GM19328 (cell line): ENCODE measurements at regions not wholly inside any gene's neighbourhood (a gene's known extent, or its start where the extent isn't known, plus 50 kb on each side); places are given as distances from the start of the nearest gene placed in this dataset.
"Not testable (repeated sequence)": the region's sequence is repeated elsewhere in the genome, so short reads cannot be mapped to it uniquely, and the experiment has no call there.

Experiments
- ATAC-seq: cut with Tn5 transposase; IDR thresholded peaks from one replicate; pipeline ENCODE4 v1.9.1; 2021; ENCODE audit warnings: mild to moderate bottlenecking, moderate library complexity; ENCODE audit not compliant: unreplicated experiment

DNA sequence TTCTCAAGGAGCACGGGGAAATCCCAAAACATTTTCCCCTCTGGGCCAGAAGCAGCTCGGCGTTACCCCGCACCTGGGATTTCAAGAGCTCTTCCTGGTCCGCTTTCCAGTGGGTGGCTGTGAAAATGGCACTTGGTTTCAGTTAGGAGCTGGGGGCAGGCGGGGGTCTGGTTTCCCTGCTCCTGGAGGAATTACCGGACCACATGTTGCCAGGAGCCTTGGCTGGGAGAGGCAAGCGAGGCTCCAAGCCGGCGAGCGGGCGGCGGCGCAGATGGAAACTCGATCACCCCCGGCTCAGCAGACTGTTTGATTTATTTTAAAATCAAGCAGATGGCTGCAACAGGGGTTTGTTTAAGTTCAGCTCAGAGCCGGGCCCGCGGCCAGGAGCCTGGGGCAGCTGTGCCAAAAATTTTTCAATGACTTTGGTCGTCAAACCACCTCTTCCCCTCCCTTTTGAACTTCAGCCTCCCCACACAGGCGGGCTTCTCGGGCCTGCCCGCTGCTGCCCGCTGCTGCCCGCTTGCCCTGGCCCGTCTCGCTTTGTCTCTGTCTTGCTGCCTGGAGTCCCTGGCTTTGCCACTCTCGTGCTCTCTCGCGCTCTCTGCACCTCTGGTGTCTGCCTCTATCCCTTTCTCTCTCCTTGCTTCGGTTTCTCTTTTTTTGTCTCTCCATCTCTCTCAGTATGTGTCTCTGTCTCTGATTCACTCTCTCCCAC lies 108.0 kb upstream of the CIBAR2 start:
- ATAC-seq, result no peak

DNA sequence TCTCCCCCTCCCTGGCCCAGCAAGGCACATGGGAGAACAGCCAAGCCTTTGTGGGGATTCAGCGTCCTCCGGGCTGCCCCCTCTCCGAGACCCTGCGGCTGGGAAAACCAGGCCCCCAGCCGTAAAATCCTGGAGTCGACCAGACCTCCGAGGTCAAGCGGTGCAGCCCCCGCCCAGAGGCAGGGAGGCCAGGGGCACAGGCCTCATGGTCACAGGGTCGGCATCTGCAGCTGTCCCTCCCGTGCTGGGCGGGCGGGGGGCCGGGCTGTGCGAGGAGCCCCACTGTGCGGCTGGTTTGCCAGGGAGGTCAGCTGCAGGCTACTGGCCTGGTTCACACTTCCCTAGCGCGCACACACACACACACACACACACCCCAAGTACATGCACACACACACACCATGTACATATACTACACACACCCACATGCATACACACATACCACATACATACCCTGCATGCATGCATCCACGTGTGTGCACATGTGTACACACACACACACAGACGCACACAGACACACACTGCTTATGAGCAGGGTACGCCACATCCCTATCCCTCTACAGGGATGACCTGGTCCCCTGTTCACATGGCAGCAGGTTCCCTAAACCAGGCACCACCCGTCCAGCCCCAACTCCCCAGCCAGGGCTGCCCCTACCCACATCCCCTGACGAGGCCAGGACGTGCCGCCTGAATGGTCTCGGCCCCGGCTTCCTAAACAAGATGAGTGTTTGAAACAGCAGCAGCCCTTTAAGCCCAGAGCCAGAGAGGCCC lies 108.9 kb upstream of the CIBAR2 start:
- no peak for ATAC-seq

DNA sequence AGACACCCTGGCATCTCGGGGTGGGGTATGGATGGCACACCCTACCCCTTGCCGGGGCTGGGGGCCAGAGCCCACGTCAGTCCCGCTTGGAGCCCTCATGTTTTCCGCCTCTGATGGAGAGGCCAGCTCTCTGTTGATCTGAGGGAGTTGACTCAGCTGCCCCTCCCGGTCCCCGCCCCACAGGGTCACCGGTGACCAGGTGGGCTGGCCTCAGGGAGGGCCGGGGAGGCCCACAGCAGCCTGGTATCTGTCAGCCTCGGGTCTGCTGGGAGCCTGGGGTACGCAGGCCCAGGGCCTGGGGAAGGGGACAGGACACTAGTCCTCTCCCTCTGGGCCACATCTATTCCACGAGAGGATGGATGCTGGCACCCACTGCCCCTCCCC lies 109.5 kb upstream of the CIBAR2 start:
- ATAC-seq, result no peak

DNA sequence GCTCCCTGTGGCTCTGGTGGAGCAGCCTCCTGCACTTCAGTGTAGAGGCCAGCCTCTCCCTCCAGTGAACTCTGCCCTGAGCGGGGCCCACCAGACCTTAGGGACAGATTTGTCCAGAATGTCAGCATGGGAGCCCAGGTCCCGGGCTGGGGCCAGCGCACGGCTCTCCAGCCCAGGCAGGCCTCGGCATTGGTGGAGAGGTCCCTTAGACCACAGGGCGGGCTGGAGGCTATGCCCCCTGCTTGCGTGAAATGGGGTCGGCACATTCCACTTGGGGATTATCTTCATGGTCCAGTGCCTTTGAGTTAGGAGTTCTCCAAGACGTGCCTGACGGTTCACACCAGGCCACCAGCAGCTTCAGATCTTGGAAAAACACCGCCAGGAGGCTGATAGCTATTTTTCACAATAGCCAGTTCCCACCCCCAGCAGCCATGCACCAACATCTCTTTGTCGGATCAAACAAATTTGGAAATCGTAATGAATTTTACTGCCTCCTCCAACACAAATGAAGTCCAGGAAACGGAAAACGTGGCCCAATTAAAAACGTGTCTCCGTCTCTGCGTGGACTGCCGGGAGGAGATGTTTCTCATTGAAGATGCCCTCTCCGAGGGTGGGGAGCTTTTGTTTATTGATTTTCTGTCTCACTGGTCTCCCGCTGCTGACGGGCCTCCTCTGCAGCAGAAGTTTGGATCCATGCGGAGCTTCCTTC lies 110.0 kb upstream of the CIBAR2 start:
- ATAC-seq, result no peak

DNA sequence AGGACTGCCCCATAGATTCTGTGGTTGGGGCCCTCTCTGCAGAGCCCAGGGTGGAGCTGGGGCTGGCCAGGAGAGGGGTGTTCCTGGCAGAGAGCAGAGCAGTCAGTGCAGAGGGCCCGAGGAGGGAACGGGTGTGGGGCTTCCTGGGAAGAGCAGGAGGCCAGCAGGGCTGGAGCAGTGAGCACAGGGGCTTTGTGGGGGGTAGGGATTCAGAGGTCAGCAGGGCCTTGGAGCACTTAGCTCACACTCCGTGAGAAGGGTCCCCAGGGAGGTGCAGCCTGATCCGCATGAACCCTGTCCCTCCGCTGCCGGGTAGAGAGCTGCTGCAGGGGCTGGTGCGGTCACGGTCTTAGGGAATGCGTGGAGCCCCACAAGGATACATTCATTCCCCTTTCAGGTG lies 113.0 kb upstream of the CIBAR2 start:
- ATAC-seq, result no peak

DNA sequence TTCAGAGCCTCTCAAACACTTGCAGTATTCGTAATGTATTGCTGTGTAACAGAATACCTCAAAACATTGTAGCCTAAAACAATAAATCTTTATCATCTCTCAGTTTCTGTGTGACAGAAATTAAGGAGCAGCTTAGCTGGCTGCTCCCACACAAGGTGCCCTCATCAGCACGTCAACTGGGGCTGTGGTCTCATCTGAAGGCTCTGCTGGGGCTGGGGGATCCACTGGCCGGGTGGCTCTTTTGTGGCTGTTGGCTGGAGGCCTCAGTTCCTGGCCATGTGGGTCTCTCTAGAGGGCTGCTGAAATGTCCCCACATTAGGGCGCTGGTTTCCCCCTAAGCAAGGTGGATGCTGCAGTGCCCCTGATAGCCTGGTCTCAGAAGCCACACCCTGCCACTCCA lies 113.4 kb upstream of the CIBAR2 start:
- no peak for ATAC-seq

DNA sequence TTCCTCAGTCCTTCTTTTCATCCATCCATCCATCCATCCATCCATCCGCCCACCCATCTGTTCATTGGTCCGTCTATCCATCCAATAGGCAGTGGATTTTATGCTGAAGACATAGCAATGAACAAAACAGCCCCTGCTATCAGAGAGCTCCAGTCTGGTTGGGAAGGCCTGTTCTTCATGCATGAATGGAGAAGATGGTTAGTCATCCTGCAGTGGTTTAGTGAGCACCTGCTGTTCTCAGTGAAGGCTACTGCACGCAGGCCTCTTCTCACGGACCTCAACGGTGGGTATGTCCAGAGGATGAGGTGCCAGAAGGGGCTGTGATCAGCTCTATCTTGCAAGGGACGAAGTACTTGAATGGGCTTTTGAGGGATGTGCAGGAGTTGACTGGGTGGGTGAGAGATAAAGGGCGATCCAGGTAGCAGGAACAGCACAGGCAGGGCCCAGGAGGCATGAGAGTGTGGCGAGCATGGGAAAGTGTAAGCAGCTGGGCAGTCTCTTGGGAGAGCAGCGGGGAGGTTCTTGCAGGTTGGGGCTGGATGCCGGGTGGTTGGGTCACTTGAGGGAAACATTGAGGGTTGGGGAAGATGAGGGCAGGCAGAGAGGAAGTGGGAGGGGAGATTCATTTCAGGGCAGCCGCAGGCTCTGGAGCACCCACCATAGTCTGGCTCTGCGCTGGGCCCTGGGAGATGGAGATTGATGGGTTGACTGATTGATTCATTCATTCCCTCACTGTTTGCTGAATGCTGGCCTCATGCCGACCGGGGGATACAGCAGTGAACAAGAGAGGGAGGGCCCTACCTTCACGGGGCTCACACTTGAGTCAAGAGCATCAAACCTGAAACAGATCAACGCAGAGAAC lies 115.0 kb upstream of the CIBAR2 start:
- ATAC-seq, result peak; percentile 69

DNA sequence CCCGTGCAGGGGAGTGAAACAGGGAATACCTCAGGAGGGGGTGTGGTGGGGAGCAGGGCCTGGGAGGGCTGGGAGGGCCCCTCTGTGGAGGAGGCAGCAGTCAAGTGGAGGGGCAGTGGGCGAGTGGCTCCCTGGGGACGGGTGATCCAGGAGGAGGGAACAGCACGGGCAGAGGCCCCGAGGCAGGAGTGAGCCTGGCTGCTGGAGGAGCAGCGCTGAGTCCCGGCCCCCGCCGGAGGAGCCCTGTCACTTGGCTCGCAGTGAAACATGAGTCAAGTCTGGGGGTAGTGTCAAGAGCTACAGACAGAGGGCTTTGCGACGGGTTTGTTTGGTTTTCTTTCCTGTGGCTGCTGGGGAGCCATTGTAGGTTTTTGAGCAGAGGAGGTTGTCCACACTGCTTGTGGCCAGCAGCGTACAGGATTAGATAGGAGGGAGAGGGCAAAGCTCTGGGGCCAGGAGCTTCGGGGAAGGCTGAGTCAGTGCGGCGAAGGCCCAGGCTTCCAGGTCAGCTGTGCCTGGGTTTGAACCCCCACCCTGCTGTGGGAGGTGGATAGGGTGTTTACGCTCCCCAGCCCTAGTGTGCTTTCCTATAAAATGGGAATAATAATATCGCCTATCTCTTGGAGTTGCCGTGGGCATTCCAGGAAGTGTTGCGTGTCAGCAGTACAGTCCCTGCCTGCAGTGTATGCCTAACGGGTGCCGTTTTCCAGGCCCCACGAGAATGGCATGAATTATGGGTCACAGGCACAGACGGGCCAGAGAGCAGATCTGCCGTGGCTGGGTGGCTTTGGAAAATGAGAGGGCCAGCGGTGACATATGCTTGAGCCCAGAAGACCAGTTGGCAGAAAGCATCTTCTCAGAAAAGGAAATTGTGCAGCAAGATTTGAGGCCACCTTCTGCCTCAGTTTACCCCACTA lies 115.9 kb upstream of the CIBAR2 start:
- no peak for ATAC-seq

DNA sequence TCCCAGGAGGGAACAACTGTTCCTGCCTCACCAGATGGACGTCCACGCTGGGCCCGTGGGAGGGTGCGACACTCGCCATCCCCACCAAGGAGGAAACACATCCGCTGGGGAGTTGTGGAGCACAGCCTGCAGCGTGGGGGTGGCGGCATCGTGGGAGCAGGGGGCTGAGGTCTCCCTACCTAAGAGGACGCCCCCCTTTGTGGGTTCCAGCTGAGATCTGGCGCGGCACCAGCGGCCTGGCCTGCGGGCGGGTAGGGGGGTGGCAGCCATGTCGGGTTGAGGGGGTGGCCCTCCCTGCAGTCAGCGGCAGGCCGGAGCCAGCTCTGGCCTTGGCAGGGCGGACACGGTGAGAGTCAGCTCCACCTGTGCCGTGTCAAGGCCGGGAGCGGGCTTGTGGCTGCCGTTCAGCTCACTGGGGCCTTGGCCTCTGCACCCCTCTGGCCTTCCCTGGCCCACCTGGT lies 116.7 kb upstream of the CIBAR2 start:
- no peak for ATAC-seq

DNA sequence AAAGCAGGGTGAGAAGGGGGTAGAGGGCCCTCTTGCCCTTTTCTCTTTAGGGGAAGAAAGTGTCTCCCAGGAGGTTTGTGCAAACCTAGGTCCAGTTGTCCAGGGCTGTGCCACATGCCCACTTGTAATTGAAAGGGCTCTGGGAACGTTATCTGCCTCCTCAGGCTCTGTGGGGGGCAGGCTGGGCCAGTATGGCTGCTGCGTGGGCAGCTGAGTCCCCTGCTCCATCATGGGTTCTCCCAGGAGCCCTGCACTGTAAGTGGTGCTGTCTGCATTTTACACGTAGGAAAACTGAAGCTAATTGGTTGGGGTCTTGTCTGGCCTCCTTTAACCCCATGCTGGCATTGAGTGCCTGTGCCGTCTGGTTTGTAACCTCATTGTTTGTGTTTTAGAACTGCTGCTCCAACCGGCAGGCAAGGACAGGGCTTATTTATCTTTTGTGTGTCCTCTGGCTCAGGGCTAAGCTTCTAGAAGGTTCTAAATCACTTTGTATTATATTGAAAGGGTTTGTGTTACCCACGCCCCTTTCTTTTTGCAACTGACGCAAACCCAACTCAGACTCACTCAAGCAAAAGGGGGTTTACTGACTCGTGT lies 117.7 kb upstream of the CIBAR2 start:
- ATAC-seq, result no peak

DNA sequence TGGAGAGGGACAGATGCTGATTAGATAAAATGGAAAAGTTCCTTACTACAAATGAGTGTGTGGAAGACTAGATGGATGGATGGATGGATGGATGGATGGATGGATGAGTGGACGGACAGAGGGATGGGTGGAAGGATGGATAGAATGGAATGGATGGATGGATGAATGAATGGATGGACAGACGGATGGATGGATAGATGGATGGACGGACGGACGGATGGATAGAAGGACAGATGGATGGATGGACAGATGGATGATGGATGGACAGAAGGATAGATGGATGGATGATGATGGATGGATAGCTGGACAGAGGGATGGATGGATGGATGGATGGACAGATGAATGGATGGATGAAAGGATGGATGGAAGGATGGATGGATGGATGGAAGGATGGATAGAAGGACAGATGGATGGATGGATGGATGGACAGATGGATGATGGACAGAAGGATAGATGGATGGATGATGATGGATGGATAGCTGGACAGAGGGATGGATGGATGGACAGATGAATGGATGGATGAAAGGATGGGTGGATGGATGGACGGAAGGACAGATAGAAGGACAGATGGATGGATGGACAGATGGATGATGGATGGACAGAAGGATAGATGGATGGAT lies 118.6 kb upstream of the CIBAR2 start:
- ATAC-seq, result not testable (repeated sequence)

DNA sequence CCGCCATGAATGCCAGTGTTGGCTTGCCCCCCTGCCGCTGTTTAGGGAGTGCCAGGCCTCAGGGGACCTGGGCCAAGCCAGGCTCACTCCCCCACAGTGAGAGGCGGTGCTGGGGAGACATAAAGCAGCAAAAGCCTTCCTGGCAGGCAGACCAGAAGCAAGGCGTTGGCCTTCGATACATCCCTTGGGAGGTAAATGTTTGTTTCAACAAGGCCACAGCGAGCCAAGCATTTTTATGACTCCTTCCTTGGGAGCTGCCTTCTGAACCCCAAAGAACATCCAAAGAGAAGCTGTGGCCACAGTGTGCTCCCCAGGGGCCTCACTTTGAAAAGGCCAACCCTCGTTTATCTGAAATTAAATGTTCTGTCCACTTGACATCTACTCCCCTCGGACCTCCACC lies 119.7 kb upstream of the CIBAR2 start:
- ATAC-seq, result no peak

DNA sequence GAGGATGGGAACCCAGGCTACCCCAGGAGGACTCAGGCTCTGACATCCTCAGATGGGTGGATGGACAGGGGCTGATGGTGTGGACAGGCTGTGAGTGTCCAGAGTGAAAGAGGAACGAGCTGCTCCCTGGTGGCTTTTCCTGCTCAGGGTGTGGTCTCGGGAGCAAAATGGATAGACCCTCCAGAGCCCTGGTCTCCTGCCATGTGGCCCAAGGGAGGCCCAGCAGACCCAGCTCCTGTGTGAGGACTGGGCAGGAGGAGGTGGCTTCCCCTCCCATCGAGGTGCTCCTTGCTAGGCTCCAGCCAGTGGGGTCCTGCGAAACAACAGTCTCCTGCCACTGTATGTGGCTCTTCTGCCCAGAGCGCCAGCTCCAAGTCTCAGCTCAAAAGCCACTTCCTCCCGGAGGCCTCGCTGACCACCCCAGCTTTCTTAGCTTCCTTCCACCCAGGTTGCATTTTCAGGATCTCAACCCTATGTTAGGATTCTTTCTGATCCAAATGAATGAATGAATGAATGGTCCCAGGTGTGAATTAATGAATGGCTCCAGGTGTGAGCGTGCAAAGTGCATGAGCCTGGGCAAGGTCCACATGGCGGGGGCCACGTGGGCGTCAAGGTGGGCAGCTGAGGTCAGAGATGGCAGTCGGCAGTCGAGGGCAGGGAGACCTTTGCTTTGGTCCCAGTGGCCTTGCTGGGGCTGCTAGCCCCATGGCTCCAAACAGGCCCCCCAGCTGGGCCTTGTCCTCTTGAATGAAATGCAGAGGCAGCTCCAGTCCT lies 120.3 kb upstream of the CIBAR2 start:
- no peak for ATAC-seq

DNA sequence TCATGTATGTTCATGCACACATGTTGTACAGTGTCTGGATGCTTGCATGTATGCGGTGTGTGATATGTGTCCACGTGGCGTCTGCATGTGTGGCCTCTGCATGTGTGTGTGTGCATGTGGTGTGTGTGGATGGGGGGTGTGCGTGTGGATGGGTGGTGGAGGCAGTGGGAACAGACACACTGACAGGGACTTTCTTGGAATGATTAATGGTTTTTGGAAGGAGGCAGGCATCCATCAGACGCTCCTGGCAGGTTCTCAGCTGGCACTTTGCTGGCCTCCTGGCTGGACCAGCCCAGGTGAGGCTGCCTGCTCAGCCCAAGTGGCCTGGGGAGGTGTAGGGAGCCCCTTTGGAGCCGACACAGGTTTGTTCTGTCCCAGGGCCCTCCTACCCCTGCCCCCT lies 121.2 kb upstream of the CIBAR2 start:
- no peak for ATAC-seq

DNA sequence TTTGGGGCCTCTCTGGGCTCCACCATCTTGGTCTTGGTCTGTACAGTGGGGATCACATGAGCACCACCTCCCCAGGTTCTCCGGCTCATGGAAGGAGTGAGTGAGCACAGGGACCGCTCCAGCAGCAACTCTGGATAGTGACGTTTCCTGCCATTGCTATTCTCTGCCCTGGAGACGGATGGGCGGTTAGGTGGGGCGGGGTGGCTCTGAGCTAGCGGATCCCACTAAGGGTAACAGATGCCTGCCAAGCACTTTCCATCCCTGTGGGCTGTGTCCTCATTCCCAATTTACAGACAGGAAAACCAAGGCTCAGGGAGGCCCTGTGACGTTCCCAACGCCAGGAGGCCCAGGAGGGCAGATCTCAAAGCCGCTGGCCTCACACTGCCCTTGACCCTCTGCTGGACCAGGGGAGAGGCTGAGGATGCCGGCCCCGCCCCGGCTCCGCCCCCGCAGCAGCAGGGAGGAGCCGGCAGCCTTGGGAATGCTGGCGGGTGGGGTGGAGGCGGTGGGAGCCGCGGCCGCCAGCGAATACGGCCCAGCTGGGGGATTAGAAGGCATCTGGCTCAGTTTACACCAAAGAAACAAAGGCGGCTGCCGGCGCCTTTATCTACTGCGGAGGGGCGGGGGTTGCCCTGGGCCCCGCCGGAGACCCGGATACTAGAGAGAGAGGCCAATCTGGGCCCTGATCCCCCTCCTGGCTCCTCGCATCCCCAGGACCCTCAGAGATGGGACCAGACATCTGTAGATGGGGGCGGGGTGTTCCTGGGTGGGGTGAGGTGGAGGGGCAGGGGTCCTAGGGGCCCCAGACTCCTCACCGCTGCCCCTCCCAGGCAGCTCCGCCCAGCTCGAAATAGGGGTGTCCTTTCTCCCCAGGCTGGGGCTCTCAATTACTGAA lies 122.3 kb upstream of the CIBAR2 start:
- no peak for ATAC-seq

DNA sequence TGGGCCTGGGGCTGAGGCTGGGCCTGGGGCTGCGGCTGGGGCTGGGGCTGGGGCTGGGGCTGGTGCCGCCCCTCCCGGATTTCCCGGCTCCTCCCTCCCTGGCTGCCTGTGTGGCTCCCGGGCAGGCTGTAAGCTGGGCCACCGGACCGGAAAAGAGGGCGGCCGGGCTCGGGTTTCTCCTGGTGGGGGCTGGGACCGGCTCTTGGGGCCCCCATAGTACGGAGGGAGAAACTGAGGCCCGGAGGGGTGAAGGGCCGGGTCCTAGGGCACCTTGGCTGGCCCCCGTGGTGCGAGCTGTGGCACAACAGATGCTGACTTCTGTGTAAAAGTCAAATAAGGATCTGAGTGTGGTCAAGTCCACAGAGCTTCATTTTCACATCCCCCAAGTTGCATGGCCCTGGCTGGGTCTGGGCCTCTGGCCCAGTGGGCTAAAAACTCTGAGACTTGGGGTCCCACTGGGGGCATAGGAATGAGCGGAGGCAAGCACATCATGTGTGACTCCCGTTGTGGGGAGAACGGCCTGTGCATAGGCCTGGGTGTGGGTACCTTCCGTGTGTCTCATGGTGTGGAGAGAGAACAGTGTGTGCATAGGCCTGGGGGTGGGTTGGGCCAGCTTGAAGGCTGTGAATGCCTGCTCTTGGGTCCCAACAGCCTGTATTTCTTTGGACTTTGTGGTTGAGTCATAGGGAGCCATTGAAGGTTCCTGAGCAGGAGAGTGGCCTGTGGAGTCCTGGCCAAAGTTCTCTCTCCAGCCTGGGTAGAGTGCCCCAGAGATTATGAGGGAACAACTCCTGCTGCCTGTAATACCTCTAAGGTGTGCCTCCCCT lies 123.9 kb upstream of the CIBAR2 start:
- no peak for ATAC-seq

DNA sequence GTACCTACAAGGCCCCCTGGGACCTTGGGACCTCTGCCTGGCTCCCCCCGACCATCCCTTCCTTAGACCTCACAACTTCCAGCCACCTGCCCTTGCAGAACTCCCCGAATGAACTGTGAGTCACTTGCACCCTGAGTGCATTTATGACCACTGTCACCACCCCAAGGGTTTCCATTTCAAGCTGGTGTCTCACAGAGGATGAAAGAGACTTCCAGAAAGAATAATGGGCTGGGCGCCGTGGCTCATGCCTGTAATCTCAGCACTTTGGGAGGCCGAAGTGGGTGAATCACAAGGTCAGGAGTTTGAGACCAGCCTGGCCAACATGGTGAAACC lies 124.5 kb upstream of the CIBAR2 start:
- ATAC-seq, result no peak
